Activated CD4-positive, alpha-beta T cell treated with anti-CD3 and anti-CD28 coated beads, Interleukin-2, amount 50 U/mL, for 1 hour (primary cell): ENCODE measurements at regions not wholly inside any gene's neighbourhood (a gene's known extent, or its start where the extent isn't known, plus 50 kb on each side); places are given as distances from the start of the nearest gene placed in this dataset.
"Not testable (repeated sequence)": the region's sequence is repeated elsewhere in the genome, so short reads cannot be mapped to it uniquely, and the experiment has no call there.

Experiments used
- DNase-seq: peaks from one replicate; pipeline ENCODE4 v3.0.0-alpha.2; 2020

DNA sequence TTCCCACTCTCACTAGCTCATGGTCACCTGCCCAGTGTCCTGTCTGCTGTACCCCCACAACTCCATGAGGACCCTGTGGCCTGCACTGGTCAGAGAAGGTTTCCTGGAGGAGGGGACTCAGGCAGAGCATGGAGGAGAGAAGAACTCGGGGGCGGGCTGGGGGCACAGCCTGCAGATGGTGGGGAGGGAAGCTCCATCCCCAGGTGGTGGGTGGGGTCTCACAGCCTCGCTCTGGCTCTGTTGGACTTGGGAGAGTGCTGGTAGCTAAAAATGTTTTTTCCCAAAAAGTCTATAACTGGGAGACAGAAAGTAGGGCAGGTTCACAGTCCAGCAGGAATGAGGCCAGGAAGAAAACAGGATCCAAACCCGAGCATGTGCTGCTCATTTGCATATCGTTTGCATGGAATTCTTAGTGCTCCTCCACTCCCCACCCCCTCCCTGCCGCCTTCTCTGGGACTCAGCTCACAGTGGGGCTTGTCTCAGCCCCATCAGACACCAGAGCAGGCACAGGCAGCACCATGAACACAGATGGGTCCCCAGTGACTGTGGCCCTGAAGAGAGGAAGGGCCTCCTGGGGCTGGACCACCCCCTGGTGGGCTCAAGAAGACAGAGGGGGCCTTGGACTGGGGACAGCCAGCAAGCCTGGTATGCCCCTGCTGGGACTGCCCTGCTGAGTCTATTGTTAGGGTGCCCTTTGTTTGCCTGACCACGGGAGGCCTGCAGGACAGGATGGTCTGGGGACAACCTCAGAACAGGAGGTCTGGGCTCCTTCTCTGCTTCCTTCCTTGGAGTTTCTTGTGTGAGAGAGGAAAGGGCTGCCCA lies 67.0 kb upstream of the SFSWAP start:
- DNase-seq, result no peak

DNA sequence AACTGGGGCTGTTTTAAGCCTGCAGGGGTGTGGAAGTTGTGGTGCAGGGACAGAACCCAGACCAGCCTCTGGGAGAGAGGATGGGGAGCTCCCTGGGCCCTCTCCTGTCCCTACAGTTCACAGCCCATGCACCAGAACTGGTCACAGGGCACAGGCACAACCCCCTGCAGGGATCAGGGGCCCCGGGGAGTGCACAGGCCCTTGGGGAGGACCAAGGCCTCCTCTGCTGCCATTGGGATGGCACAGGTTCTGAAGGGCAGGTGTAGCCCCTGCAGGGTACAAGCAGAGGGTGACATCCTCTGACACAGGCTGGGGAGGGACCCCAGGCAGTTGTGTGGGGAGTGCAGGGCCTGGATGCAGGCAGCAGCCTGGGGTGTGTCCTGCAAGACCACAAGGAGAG lies 66.4 kb upstream of the SFSWAP start:
- no peak for DNase-seq

- not testable (repeated sequence) for DNase-seq
These were observed 66.0 kb upstream of the SFSWAP start for GRCh38 chr12:131644917-131645316.

- not testable (repeated sequence) for DNase-seq
These were observed 65.3 kb upstream of the SFSWAP start for GRCh38 chr12:131645557-131645956.

DNA sequence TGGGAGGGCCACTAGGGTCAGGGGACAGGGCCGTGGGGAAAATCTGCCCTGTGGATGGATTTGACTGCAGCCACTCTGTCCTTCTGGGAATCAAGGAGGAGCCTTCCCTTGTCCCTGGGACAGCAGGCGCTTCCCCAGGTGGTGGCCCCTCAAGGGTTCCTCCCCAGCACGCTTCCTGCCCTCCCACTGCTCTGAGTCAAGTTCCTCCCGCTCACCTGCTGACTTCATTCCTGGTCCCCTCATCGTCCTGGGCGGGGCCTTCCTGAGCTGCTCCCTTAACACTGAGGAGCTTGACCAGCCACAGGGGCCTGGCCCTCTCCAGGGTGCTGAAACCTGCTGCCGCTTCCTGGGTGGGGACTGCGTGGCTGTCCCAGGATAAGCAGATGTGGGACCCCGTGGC lies 64.4 kb upstream of the SFSWAP start:
- not testable (repeated sequence) for DNase-seq

DNA sequence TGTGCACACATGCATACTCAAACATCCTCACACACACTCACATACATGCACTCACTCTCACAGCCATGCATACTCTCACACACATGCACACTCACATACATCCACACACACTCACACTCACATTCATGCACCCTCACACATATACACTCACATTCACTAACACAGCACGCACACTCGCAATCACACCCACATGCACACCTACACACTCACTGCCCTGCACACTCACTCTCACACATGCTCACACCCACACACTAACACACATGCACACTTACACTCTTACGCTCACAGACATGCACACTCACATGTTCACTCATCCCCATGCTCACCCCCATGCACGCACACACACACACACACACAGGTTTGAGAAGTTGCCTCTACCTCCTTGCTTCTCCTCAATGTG lies 63.2 kb upstream of the SFSWAP start:
- DNase-seq, result no peak

- DNase-seq, result not testable (repeated sequence)
These were observed 55.3 kb upstream of the SFSWAP start for GRCh38 chr12:131655469-131656174.

DNA sequence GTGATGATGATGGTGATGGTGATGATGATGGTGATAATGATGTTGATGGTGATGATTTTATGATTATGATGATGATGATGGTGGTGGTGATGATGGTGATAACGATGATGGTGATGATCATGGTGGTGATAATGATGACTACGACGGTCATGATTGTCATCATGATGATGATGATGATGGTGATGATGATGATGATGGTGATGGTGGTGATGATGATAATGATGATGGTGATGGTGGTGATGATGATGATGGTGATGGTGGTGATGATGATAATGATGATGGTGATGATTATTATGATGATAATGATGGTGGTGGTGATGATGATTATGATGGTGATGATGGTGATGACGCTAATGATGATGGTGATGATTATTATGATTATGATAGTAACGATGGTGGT lies 54.1 kb upstream of the SFSWAP start:
- DNase-seq, result not testable (repeated sequence)

DNA sequence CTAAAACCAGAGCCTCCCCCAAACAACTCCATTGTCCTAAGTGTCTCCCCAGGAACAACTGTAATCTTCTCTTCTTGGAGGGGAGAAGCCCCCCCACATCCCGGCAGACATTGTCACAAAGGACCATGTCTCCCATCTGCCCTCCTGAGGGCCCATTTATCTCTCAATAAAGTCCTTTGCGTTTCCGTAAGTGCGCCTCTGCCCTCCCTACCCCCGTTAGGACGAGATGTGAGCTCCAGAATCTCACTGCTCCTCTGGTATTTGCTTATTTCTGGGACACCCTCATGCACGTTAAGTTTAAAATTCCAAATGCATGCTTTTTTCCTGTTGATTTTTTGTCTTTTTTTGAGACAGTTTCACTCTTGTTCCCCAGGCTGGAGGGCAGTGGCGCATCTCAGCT lies 52.3 kb upstream of the SFSWAP start:
- not testable (repeated sequence) for DNase-seq

DNA sequence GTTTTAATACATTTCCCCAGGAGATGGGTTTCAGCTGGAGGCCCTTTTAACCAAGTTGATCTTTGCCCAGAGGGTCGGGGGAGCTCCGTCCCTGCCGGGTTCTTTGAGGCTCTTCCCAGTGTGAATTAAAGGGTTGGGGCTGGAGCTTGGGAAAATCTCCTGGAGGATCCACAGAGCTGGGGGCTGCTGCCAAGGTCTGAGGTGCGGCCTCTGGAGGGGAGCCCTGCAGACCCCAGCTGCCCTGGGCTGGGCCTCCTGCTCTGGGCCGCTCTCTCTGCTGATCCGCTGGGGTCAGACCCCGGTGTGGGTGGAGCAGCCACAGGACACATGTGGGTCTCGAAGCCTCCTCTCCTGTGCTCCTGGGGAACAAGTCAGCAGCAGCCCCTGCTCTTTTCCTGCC lies 51.4 kb upstream of the SFSWAP start:
- not testable (repeated sequence) for DNase-seq

DNA sequence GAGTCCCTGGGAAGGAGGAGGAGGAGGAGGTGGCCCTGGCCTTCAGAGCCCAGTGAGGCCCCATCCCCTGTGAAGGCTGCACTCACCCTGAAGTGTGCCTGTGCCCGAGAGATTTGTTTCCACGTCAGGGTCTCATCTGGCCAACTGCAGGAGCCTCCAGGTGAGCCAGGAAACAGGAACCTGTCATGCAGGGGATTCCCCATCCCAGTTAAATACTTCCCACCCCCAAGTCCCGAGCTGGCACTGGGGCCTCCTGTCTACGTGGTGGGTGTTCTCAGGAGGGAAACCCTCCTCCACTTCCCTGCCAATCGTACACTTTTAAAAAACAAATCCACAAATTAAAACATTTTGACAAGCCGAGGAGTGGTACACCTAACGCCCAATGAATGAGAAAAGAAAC lies 50.9 kb upstream of the SFSWAP start:
- DNase-seq, result not testable (repeated sequence)

GRCh38 chr12:131660401-131660800 lies 50.5 kb upstream of the SFSWAP start:
- DNase-seq, result not testable (repeated sequence)
